ENCODE measurements at regions not wholly inside any gene's neighbourhood (a gene's known extent, or its start where the extent isn't known, plus 50 kb on each side); places are given as distances from the start of the nearest gene placed in this dataset.

DNA sequence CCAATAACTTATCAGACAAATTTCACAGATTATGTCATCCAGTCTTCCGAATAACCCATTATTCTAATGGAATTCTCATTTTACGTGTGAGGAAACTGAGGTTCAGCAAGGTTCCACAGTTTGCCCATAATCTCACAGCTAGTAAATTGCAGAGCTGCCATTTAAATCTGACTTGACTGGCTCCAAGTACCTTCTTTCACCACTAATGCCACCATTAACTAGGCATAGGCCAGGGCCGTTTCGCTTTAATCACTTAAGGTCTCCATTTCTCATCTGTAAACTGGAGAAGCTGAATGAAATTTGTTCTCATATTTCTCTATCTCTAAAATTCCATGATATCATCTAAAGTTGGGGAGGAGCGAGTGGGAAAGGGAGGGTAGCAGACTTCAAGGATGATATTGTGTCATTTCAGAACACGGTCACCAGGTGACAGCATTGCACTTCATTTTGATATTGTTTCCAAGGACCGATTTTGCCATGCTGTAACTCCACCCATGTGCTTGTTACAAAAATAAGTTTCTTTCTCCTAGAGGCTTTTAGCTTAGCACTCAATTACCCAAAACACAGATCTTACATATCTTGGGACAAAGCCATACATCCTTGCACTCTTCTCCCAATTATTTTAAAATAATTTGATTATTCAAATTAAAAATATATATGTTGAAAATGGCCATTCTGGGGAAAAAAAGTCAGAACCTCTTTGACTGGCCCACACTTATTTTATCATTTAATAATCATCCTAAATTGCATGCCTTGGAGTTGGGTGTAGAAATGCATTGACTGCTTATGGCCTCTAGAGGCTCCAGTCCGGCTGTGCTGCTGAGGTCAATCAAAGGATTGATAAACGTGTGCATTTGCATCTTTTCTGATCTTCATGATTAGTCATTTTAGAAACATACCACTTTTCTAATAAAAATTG is 123.8 kb downstream of the AKAIN1 start:
- TF ChIP-seq HDAC2 (IDR thresholded peaks at IDR 0.05) (no peak), CTCF (IDR thresholded peaks at IDR 0.05) (peak; percentile 34; the same call in 1 of the 3 replicates), SMC3 (IDR thresholded peaks at IDR 0.05) (0 out of 3 replicates have a peak, but pooled peaks have one; percentile 15), RAD21 (conservative IDR thresholded peaks at IDR 0.05 in 1 of 2, IDR thresholded peaks at IDR 0.05 in 1 of 2) (peak; percentile 50 to 56; a peak in 3 of 5 replicates)
- ChIA-PET CTCF (interaction anchor here (0.8 to 1.4 kb wide), 7 partner anchors 14 to 1812 kb away, joined by 3 to 4 read pairs (median 3); no protein-coding TSS in a partner anchor), POLR2A (no interaction called here)
- 16% methylated on average over 9 of the region's 9 CpGs for WGBS (ENCODE audit: missing lambda C conversion rate)
- H3K4me1 ChIP-seq = no peaks in the 10 kb centered on the region
- H3K4me3 ChIP-seq = no peak overlapping the region
- FAIRE-seq = no peak
- ATAC-seq = peak in 1 of 2 experiments; percentile 55; a peak in 2 of 6 replicates
- no peak overlapping the region for H3K4me2 ChIP-seq
- no peak overlapping the region for H3K27ac ChIP-seq
- H3K9me3 ChIP-seq = no peaks in the 10 kb centered on the region
- DNase-seq (ENCODE audit: low read depth in 1 of 2, low spot score in 1 of 2) = peak in 1 of 2 experiments; percentile 43

GRCh38 chr18:5068851-5069250 is 128.2 kb downstream of the AKAIN1 start:
- 25% methylated on average over 3 of the region's 3 CpGs for WGBS (ENCODE audit: missing lambda C conversion rate)
- FAIRE-seq (no peak), DNase-seq (ENCODE audit: low read depth in 1 of 2, low spot score in 1 of 2) (no peak), ATAC-seq (no peak)
- Histone ChIP-seq H3K4me2 (no peak overlapping the region), H3K27ac (no peak overlapping the region), H3K9me3 (no peaks in the 10 kb centered on the region), H3K4me1 (no peaks in the 10 kb centered on the region), H3K4me3 (no peak overlapping the region)
- CTCF ChIA-PET = interaction anchor here (2.4 kb wide), 1 partner anchor 10 kb away, joined by 9 read pairs; no protein-coding TSS in a partner anchor
- TF ChIP-seq ZC3H11A (IDR thresholded peaks at IDR 0.05) = no peak
- TF ChIP-seq GATA3 (IDR thresholded peaks at IDR 0.05; ENCODE audit: borderline replicate concordance) = no peak
- TF ChIP-seq TFCP2L1 (CRISPR knock-in tag; IDR thresholded peaks at IDR 0.05) = no peak
- no peak for TF ChIP-seq REST (IDR thresholded peaks at IDR 0.05)
- POLR2A ChIA-PET = no interaction called here

DNA sequence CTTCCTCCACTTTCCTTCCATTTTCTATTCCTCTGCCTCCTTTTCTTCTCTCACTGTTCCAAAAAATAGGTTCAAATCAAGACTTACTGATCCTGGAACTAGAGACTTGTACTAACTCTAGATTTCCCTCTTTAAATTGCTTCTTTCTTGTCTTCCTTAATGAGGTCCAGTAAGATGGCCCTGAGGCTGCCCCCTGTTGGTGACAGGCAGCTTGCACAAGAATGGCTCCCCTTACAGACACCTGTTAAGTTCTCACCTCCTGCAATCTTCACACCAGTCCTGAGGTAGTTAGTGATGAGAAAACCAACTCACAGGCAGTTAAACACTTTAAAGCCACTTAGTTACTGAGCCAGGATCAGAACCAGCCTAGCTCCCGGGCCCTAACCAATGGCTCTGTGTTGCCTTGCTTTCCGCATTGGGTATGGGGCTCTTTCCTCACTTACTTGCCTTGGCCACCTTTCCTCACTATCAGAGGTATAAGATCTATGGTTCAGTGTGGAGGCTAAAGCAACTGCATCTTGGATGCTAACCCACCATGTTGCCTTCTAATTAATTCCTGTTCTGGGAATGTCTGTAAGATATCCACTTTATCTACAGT is 130.6 kb downstream of the AKAIN1 start:
- Histone ChIP-seq H3K4me1 (no peaks in the 10 kb centered on the region), H3K9me3 (no peaks in the 10 kb centered on the region), H3K27ac (no peak overlapping the region), H3K4me3 (no peak overlapping the region), H3K4me2 (no peak overlapping the region)
- peak in 1 of 2 experiments; percentile 20 for DNase-seq (ENCODE audit: low read depth in 1 of 2, low spot score in 1 of 2)
- POLR2A ChIA-PET = no interaction called here
- CTCF ChIA-PET = no interaction called here
- TF ChIP-seq KDM1A (IDR thresholded peaks at IDR 0.05; ENCODE audit: low read depth) = no peak
- no peak for TF ChIP-seq ZFP36 (IDR thresholded peaks at IDR 0.05; ENCODE audit: borderline replicate concordance, partially characterized antibody)
- TF ChIP-seq BCL3 (IDR thresholded peaks at IDR 0.05) = no peak
- TF ChIP-seq MAFK (IDR thresholded peaks at IDR 0.05; ENCODE audit: partially characterized antibody) = no peak
- TF ChIP-seq RNF2 (IDR thresholded peaks at IDR 0.05; ENCODE audit: borderline replicate concordance, low read depth) = no peak
- TF ChIP-seq CBX8 (IDR thresholded peaks at IDR 0.05) = no peak
- no peak for TF ChIP-seq ELK1 (IDR thresholded peaks at IDR 0.05; ENCODE audit: low read depth, low read length)
- TF ChIP-seq JUNB (IDR thresholded peaks at IDR 0.05) = no peak
- TF ChIP-seq, protein P1, sequence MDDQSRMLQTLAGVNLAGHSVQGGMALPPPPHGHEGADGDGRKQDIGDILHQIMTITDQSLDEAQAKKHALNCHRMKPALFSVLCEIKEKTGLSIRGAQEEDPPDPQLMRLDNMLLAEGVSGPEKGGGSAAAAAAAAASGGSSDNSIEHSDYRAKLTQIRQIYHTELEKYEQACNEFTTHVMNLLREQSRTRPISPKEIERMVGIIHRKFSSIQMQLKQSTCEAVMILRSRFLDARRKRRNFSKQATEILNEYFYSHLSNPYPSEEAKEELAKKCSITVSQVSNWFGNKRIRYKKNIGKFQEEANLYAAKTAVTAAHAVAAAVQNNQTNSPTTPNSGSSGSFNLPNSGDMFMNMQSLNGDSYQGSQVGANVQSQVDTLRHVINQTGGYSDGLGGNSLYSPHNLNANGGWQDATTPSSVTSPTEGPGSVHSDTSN (IDR thresholded peaks at IDR 0.05) = no peak
- TF ChIP-seq SMC3 (IDR thresholded peaks at IDR 0.05) = no peak
- no peak for TF ChIP-seq FOXS1 (CRISPR knock-in tag; IDR thresholded peaks at IDR 0.05)
- no peak for TF ChIP-seq HES2 (IDR thresholded peaks at IDR 0.05)
- 46% methylated on average over 2 of the region's 2 CpGs for WGBS (ENCODE audit: missing lambda C conversion rate)
- FAIRE-seq = no peak
- no peak for ATAC-seq

Measured in A549 (cell line).